OCI-LY3 (cell line): ENCODE measurements at regions not wholly inside any gene's neighbourhood (a gene's known extent, or its start where the extent isn't known, plus 50 kb on each side); places are given as distances from the start of the nearest gene placed in this dataset.

Source experiments
- H2AFZ ChIP-seq: fragments of 200-600, 300-600 bp; shearing (Covaris generic); 2 replicates; pipeline ENCODE4 v1.6.0; 2014; ENCODE audit warnings: antibody characterized with exemption, low read depth, low read length
- H3K27ac ChIP-seq: fragments of 200-600, 300-600 bp; sonication (generic); 2 replicates; pipeline ENCODE4 v1.5.1; 2014; ENCODE audit warnings: mild to moderate bottlenecking, low read length, moderate library complexity, mixed read lengths
- H3K27me3 ChIP-seq: fragments of 200-600, 300-600 bp; sonication (generic); 2 replicates; pipeline ENCODE4 v1.6.1; 2014; ENCODE audit warnings: low read depth, low read length, mixed read lengths
- H3K36me3 ChIP-seq: fragments of 200-600, 300-600 bp; sonication (generic); replicated peaks from 2 replicates; pipeline ENCODE3; 2014; ENCODE audit warnings: low read depth, low read length, mixed read lengths
- H3K4me1 ChIP-seq: fragments of 300-600, 200-600 bp; sonication (generic); 2 replicates; pipeline ENCODE4 v1.6.1; 2014; ENCODE audit warnings: low read length, mixed read lengths
- H3K4me2 ChIP-seq: fragments of 200-600, 300-600 bp; sonication (generic); 2 replicates; pipeline ENCODE4 v1.6.1; 2014; ENCODE audit warnings: low read length, mixed read lengths
- H3K4me3 ChIP-seq: fragments of 300-600, 200-600 bp; sonication (generic); 2 replicates; pipeline ENCODE4 v1.5.1; 2014; ENCODE audit warnings: antibody characterized with exemption, mild to moderate bottlenecking, low read length, moderate library complexity
- H3K79me2 ChIP-seq: fragments of 300-600, 200-600 bp; shearing (Covaris generic); 2 replicates; pipeline ENCODE4 v1.6.1; 2014; ENCODE audit warnings: mild to moderate bottlenecking, low read length, mixed read lengths
- H3K9ac ChIP-seq: fragments of 300-600, 200-600 bp; shearing (Covaris generic); 2 replicates; pipeline ENCODE4 v1.6.0; 2014; ENCODE audit warnings: mild to moderate bottlenecking, low read length, moderate library complexity
- H3K9me3 ChIP-seq: fragments of 200-600, 300-600 bp; shearing (Covaris generic); 2 replicates; pipeline ENCODE4 v1.6.1; 2014; ENCODE audit warnings: low read length, mixed read lengths; ENCODE audit not compliant: insufficient read depth
- H4K20me1 ChIP-seq: fragments of 200-600, 300-600 bp; sonication (generic); 2 replicates; pipeline ENCODE4 v1.6.1; 2016; ENCODE audit warnings: low read length, mixed read lengths; ENCODE audit not compliant: insufficient read depth
- CTCF ChIP-seq: fragments of 200-600, 300-600 bp; sonication (generic); IDR thresholded peaks from 2 replicates; pipeline ENCODE4 v1.5.1; 2014; ENCODE audit warnings: antibody characterized with exemption, low read length, low read depth
- EZH2phosphoT487 ChIP-seq: fragments of 200-600 bp; shearing (Covaris generic); IDR thresholded peaks from 2 replicates; pipeline ENCODE4 v1.6.1; 2018; ENCODE audit warnings: antibody characterized with exemption, mixed run types, low read depth

GRCh38 chr4:24213961-24214360 lies 324.1 kb upstream of the PPARGC1A start:
- H3K27me3 ChIP-seq, result no peaks in the 10 kb centered on the region; the same call in 1 of the 2 replicates
- no peak overlapping the region for H2AFZ ChIP-seq
- no peaks in the 10 kb centered on the region for H4K20me1 ChIP-seq
- TF ChIP-seq CTCF, result no peak
- no peak for TF ChIP-seq EZH2phosphoT487
- H3K9me3 ChIP-seq, result no peaks in the 10 kb centered on the region
- H3K36me3 ChIP-seq, result no peaks in the 10 kb centered on the region
- no peak overlapping the region for H3K27ac ChIP-seq
- H3K4me3 ChIP-seq, result no peak overlapping the region
- H3K4me2 ChIP-seq, result no peak overlapping the region
- H3K79me2 ChIP-seq, result no peaks in the 10 kb centered on the region
- H3K9ac ChIP-seq, result no peak overlapping the region
- H3K4me1 ChIP-seq, result no peaks in the 10 kb centered on the region

GRCh38 chr4:24212642-24213041 lies 322.8 kb upstream of the PPARGC1A start:
- Histone ChIP-seq H3K79me2 (no peaks in the 10 kb centered on the region), H3K4me2 (no peak overlapping the region), H3K4me1 (no peaks in the 10 kb centered on the region), H3K27ac (no peak overlapping the region), H4K20me1 (no peaks in the 10 kb centered on the region), H3K36me3 (no peaks in the 10 kb centered on the region), H2AFZ (no peak overlapping the region), H3K9me3 (no peaks in the 10 kb centered on the region), H3K27me3 (no peaks in the 10 kb centered on the region; the same call in 1 of the 2 replicates), H3K4me3 (no peak overlapping the region), H3K9ac (no peak overlapping the region)
- no peak for TF ChIP-seq EZH2phosphoT487
- no peak for TF ChIP-seq CTCF

- Histone ChIP-seq H3K27me3 (no peaks in the 10 kb centered on the region; the same call in 1 of the 2 replicates), H3K4me3 (no peak overlapping the region), H3K4me1 (0 out of 2 replicates have a peak, but pooled peaks cover 3% of the 10 kb centered on the region), H3K9me3 (no peaks in the 10 kb centered on the region), H3K4me2 (no peak overlapping the region), H3K27ac (no peak overlapping the region), H4K20me1 (no peaks in the 10 kb centered on the region), H2AFZ (no peak overlapping the region), H3K9ac (no peak overlapping the region), H3K36me3 (no peaks in the 10 kb centered on the region), H3K79me2 (no peaks in the 10 kb centered on the region)
- TF ChIP-seq EZH2phosphoT487 (no peak), CTCF (no peak)
Observed at GRCh38 chr4:24211856-24212255, 322.0 kb upstream of the PPARGC1A start.

- H3K36me3 ChIP-seq, result no peaks in the 10 kb centered on the region
- H4K20me1 ChIP-seq, result no peaks in the 10 kb centered on the region
- no peak for TF ChIP-seq EZH2phosphoT487
- TF ChIP-seq CTCF, result no peak
- no peak overlapping the region for H2AFZ ChIP-seq
- no peak overlapping the region for H3K4me2 ChIP-seq
- no peaks in the 10 kb centered on the region; the same call in 1 of the 2 replicates for H3K27me3 ChIP-seq
- no peak overlapping the region for H3K9ac ChIP-seq
- H3K9me3 ChIP-seq, result no peaks in the 10 kb centered on the region
- no peak overlapping the region for H3K27ac ChIP-seq
- H3K4me1 ChIP-seq, result 0 out of 2 replicates have a peak, but pooled peaks cover 3% of the 10 kb centered on the region
- H3K79me2 ChIP-seq, result no peaks in the 10 kb centered on the region
- no peak overlapping the region for H3K4me3 ChIP-seq
Observed at GRCh38 chr4:24210332-24210902, 320.6 kb upstream of the PPARGC1A start.
